Renal cortical epithelial cell (primary cell): ENCODE measurements at regions not wholly inside any gene's neighbourhood (a gene's known extent, or its start where the extent isn't known, plus 50 kb on each side); places are given as distances from the start of the nearest gene placed in this dataset.
"Not testable (repeated sequence)": the region's sequence is repeated elsewhere in the genome, so short reads cannot be mapped to it uniquely, and the experiment has no call there.

Experiments
- DNase-seq: peaks from one replicate; pipeline ENCODE4 v3.0.0-alpha.2; 2011; ENCODE audit warnings: low read depth

DNA sequence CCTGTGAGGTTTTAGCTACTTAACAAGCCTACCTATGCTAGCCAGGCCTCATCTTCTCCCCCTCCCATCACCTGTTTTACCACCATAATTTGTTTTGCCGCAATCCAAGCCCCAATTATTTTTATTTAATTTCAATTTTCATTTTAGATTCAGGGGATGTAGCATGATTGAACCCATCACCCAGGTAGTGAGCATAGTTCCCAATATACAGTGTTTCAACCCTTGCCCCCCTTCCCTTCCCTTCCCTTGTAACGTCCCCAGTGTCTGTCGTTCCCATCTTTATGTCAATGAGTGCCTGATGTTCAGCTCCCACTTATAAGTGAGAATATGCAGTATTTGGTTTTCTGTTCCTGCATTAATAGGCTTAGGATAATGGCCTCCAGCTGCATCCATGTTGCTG is 885.0 kb downstream of the UQCRFS1 start:
- DNase-seq, result no peak

- no peak for DNase-seq
Measured at GRCh38 chr19:28326746-28327145, 886.2 kb downstream of the UQCRFS1 start.

- DNase-seq, result no peak
Measured at GRCh38 chr19:28324275-28325060, 888.5 kb downstream of the UQCRFS1 start.

GRCh38 chr19:28322945-28323344 is 890.0 kb downstream of the UQCRFS1 start:
- DNase-seq, result no peak

- DNase-seq, result no peak
Measured at GRCh38 chr19:28322491-28322890, 890.5 kb downstream of the UQCRFS1 start.

DNA sequence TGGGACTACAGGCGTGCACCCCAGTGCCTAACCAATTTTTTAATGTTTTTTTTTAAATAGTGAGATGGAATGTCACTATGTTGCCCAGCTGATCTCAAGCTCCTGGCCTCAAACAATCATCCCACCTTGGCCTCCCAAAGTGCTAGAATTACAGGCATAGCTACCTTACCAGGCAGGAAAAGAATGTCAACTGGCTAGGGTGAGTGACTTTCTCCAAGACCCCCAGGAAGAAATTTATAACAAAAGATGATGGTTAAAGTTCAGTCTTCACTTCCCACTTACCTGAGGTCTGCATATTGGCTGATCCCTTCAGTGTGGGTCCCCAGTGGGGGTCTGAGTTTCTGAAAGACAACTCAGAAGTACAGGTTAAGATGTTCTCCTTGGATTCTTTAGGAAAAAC is 893.0 kb downstream of the UQCRFS1 start:
- DNase-seq, result no peak

- no peak for DNase-seq
Measured at GRCh38 chr19:28319227-28319626, 893.7 kb downstream of the UQCRFS1 start.

DNA sequence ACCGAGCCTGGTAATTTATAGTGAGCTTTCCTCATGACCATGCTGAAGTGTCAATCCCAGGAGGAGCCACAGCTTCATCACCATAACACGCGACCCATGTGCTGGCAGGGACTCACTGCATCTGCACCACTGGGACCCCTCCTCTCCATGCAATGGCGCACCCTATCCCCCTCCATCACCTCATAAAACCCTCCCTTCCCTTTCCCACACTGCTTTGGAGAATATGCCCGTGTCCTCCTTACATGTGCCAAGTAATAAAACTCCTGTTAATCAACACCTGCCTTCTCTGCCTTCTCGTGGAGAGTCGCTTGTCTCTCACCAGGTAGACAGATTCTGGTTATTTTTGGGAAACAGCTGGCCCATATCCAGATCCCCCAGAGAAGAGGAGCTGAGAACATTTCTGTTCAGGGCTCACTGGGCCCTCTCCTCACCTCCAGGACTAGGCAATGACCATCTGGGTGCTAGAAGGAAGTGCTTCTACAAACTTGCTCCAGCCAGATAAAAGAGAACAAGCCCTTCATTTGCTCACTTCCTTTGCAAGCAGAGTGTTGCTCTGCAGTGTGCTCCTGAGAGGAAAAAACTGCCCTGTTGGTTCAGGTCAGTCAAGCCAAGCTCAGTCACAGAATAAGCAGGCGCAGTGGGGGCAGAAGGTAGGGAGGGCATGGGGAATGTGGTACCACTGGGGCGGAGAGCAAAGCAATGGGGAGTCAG is 894.3 kb downstream of the UQCRFS1 start:
- no peak for DNase-seq

DNA sequence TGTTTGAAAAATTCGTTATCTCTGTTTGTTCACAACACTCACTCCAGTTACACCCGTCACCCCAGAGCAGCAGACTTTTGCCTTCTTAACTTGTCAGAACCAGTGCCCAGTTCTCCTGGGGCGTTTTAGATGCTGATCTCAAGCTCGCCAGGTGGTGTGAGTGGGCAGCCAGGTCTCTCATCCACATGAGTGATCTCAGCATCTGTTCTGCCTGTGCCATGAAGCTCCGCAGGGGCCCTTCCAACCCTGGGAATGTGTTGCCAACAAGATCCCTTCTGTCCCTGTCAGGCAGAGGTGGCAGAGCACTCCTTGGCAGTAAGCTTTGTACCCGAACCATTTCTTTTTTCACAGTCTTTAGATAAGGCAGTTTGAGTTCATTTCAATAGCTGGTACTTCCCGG is 896.5 kb downstream of the UQCRFS1 start:
- DNase-seq, result no peak

- DNase-seq, result peak; percentile 45
Measured at GRCh38 chr19:28314756-28315155, 898.2 kb downstream of the UQCRFS1 start.

GRCh38 chr19:28314287-28314686 is 898.7 kb downstream of the UQCRFS1 start:
- no peak for DNase-seq

- DNase-seq, result peak; percentile 96
Measured at GRCh38 chr19:28313633-28314032, 899.3 kb downstream of the UQCRFS1 start.

- DNase-seq, result no peak
Measured at GRCh38 chr19:28312269-28312668, 900.7 kb downstream of the UQCRFS1 start.

DNA sequence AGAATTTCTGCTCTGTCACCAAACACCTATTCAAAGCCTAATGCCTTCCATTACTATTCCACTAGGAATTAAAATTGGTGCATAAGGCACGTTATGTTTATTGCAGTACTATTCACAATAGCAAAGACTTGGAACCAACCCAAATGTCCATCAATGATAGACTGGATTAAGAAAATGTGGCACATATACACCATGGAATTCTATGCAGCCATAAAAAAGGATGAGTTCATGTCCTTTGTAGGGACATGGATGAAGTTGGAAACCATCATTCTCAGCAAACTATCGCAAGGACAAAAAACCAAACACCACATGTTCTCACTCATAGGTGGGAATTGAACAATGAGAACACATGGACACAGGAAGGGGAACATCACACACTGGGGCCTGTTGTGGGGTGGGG is 902.1 kb downstream of the UQCRFS1 start:
- DNase-seq, result not testable (repeated sequence)

DNA sequence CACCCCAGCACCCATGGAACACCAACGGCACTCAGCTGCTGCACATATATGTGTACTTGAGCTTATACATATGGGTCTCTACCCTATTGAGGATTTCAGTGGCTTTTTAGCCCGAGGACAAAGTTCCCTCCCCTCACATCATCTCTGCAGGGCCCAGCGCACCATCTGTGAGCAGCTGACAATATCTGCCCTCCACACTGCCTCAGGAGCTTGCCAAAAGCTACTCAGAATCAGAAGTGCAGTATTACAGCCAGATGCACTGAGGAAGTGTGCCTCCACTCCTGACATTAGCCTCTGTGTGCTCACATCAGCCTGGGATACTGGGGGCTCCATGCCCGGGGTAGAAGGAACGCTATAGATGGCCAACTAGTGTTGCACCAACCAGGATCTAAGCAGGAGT is 903.9 kb downstream of the UQCRFS1 start:
- DNase-seq, result no peak

GRCh38 chr19:28307963-28308362 is 905.0 kb downstream of the UQCRFS1 start:
- no peak for DNase-seq

DNA sequence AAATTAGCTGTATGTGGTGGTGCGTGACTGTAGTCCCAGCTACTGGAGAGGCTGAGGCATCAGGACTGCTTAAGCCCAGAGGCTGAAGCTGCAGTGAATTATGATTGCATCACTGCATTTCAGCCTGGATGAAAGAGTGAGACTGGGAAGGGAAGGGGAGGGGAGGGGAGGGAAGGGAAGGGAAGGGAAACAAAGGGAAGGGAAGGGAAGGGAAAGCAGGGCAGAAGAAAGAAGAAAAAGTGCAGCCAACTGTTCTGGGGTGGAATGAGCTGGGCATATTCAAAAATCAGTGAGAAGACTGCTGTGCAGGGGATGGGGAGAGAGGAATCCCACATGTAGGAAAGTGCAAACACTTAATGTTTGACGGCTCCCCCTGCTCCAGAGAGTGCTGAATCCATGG is 905.5 kb downstream of the UQCRFS1 start:
- peak; percentile 57 for DNase-seq

GRCh38 chr19:28305513-28305912 is 907.4 kb downstream of the UQCRFS1 start:
- peak; percentile 15 for DNase-seq

GRCh38 chr19:28303502-28303901 is 909.4 kb downstream of the UQCRFS1 start:
- DNase-seq, result no peak

GRCh38 chr19:28301961-28302360 is 911.0 kb downstream of the UQCRFS1 start:
- no peak for DNase-seq

DNA sequence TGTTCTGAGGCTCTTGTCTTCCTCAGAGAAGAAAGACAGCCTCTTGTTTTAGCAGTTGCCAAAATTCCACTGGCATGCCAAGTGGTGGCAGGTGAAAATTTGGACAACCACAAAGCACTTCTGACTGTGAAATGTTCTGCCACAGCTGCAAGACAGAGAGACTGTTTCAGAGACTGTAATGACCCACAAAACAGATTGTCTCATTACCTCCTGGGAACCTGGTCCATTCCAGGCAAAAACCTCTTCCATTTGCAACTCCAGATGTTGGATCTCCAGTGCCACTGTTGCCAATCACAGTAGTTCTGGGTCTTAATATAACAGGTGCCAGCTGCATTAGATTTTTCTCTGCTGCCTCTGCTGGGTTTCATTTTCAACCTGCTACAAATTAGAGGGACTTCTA is 911.5 kb downstream of the UQCRFS1 start:
- DNase-seq, result no peak

- DNase-seq, result no peak
Measured at GRCh38 chr19:28299649-28300048, 913.3 kb downstream of the UQCRFS1 start.

GRCh38 chr19:28297586-28298157 is 915.3 kb downstream of the UQCRFS1 start:
- no peak for DNase-seq
